Erythroblast (primary cell): ENCODE measurements at regions not wholly inside any gene's neighbourhood (a gene's known extent, or its start where the extent isn't known, plus 50 kb on each side); places are given as distances from the start of the nearest gene placed in this dataset.

Source experiments
- GATA1 ChIP-seq: IDR thresholded peaks from 2 replicates; pipeline ENCODE4 v1.6.1; 2011; ENCODE audit warnings: low read depth, mild to moderate bottlenecking, control low read depth, low read length, moderate library complexity
- POLR2A ChIP-seq: IDR thresholded peaks from 2 replicates; pipeline ENCODE4 v1.6.1; 2011; ENCODE audit warnings: mild to moderate bottlenecking, low read length

- TF ChIP-seq POLR2A = no peak
- no peak for TF ChIP-seq GATA1
These were observed 366.5 kb upstream of the SEMA3C start for GRCh38 chr7:81285142-81285871.
